NCI-H345 treated with DMSO at 0.1 percent for 48 hours (cell line): ENCODE measurements at regions not wholly inside any gene's neighbourhood (a gene's known extent, or its start where the extent isn't known, plus 50 kb on each side); places are given as distances from the start of the nearest gene placed in this dataset.
"Not testable (repeated sequence)": the region's sequence is repeated elsewhere in the genome, so short reads cannot be mapped to it uniquely, and the experiment has no call there.

ENCODE experiments used
- DNase-seq: peaks from one replicate; lab custom pipeline; 2025; ENCODE audit not compliant: unreplicated experiment; lab: John Stamatoyannopoulos, UW

GRCh38 chr2:8438996-8439395 is 242.9 kb upstream of the ID2 start:
- DNase-seq: no peak

- DNase-seq: no peak
Observed at GRCh38 chr2:8440029-8440778, 241.7 kb upstream of the ID2 start.

DNA sequence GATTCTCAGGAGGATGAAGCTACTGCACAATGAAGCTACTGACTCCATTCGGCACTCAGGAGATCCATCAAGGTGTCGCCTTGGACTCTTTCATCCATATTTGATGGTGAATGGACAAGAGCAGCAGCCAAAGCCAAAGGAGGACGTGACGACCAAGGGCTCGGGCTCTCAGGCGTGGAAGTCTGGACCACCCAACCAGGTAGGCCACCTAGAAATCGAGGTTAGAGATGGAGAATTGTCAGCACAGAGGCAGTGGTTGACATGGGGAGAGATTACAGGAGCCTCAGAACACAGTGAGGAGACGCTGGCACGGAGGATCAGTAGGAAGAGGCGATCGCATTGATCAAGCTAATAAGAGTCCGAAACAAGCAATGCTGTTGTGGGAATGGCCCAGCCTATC is 240.5 kb upstream of the ID2 start:
- no peak for DNase-seq

DNA sequence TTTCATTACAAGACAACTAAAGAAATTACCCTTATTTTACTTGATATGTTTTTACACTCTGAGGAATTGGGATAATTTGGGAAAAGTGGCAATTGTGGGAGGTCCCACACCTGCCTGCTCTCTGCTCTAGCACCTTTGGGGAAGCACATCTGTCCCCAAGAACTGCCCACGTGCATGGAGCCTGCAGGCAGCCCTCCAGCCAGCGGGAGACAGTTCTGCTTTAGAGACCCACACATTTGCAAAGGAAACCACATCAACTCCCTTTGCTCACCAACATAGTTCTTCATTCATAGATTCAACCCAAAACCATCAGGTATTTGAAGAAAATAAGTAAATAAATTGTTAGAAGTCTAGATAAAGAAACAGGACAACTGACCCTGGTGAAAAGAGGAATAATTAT is 239.9 kb upstream of the ID2 start:
- no peak for DNase-seq

- DNase-seq: no peak
Observed at GRCh38 chr2:8442833-8443486, 238.9 kb upstream of the ID2 start.

GRCh38 chr2:8445580-8445979 is 236.3 kb upstream of the ID2 start:
- DNase-seq: no peak

DNA sequence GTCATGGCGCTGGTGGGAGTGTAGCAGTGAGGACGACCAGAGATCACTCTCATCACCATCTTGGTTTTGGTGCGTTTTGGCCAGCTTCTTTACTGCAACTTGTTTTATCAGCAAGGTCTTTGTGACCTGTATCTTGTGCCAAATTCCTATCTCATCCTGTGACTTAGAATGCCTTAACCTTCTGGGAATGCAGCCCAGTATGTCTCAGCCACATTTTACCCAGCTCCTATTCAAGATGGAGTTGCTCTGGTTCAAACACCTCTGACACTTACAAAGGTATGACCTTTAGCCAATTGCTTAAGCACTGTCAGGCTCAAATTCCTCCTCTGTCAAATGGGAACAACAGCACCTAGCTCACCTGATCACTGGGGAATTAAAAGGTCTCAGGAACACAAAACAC is 235.1 kb upstream of the ID2 start:
- not testable (repeated sequence) for DNase-seq

DNA sequence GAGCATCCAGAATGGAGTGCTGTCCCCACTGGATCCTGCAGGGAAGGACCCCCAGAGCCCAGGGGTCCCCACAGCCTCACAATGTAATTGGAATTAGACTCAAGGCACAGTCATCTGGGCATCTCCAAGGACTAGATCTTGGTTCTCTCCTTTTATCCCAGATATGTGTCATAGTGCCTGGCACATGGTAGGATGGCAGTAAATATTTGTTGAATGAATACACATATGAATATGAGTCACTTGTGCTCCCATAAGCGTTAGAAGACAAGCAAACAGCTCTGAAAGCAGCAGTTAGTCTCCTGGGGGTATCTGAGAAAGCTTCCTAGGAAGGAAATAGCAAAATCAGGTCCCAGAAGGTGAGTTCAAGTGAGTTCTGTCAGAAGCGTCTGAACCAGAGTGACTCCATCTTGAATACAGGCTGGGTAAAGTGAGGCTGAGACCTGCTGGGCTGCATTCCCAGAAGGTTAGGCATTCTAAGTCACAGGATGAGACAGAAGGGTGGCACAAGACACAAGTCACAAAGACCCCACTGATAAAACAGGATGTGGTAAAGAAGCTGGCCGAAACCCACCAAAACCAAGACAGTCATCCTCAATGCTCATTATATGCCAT is 234.1 kb upstream of the ID2 start:
- no peak for DNase-seq

- DNase-seq: no peak
Observed at GRCh38 chr2:8448824-8449556, 232.9 kb upstream of the ID2 start.

- DNase-seq: no peak
Observed at GRCh38 chr2:8451273-8451672, 230.6 kb upstream of the ID2 start.

DNA sequence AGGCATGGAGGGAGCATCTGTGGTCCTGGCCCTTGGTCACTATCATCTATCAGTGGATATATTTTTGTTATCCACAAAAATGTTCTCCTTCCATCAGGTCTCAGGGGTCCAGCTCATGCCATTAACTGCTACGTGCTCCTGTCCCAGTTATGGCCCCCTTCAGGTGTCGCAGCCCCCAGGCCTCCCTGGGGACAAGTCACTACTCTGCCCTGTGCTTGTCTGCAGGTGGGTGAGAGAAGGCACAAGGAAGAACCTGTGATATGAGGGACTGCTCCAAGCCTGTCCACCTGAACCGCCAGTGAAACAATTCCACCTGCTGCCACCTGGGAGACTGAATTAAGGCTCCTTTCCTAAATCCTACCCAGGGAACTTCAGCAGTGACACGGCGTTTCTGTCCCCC is 229.6 kb upstream of the ID2 start:
- DNase-seq: no peak

DNA sequence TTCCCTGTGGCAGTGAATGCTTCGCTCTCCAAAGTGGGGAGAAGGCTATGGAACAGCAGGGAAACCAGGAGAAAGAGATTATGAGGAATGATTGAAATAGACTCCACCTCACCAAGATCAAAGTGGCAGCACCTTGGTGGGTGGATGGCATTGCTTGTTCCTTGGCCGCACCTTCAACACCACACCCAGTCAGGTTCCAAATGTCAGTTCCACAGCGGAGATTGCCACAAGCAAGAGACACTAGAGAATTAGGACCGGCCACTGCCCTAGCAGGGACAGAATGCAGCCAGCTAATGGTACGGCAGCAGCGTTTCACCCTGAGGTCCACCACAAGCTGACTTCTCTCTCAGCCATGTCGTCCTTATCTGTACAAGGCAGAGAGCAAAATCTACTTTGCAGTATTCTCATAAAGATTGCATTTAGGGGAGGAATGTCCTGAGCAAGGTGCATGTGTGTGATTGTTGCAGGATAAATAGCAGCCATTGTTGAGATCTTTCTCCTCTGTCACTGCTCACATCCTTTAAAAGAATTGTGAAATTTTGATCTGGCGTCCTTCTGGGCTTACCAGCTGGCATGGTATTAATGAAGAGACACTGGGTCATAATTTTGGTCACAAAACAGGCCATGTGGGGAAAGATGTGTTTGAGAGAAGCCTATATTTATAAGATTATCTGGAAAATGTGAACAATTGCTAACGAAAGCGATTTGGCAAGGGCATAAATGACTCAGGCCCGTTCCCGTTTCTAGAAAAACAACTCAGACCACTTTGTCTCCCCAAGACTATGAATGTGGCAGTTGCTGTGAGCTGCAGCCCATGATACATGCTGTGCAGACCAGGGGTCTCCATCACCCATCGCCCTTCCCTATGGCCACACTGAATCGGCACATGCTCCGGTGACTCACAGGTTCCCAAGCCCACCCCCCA is 228.6 kb upstream of the ID2 start:
- DNase-seq: no peak

GRCh38 chr2:8453904-8454302 is 228.0 kb upstream of the ID2 start:
- DNase-seq: no peak

DNA sequence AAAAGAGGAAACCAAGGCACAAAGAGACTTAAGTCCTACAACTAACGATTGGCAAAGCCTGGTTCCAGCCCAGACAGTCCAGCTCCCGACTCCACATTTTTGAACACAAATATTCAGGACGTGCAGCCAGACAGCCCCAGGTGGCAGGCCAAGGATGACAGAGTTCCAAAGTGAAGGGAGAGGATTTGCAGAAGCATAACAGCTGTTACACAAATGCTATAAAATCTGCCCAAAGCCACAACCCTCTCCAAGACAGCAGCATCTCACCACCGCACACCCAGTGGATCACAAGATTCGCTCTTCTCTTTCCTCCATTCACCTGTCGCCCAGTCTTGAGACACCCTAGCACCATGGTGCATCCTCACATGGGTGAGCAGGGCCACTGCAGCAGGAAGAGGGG is 227.1 kb upstream of the ID2 start:
- no peak for DNase-seq

DNA sequence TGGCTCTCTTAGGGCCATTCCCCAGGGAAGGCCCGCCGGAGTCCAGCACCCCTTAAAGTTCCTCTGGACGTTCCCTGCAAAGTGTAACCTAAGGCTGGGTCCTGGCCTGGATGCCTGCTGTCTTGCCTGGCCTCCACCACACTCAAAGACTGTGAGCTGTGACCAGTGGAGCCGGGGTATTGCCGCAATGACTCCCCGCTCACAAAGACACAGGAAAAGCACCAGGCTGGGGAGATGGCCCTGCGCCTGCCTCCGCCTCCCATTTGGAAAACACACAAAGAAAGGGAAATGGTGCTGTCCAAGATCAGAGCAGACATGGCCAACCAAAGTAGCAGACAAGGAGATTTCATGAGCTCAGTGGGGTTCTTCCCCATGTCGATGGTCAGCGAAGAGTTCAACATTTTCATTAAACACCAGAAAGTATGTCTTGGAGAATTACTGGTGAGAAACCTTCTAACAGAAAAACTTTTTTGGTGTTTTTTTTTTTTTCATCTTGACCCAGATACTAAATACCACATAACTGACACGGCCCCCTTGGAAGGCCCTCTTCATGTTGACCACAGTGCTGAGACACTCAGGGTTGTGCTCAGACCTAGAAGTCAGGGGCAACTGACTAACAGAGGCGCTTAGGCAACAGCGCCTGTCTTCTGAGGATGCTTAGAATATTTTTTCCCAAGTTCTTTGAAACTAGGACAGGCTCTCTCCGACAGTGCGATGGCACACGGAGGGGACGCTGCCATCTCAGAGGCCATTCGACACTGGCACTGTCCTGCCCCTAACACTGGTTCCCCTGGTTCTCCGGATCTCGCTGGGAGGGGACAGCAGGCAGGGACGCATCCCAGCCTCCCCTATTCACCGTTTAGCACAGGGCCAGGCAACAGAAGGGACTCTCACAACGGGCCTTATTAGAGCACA is 226.4 kb upstream of the ID2 start:
- no peak for DNase-seq

DNA sequence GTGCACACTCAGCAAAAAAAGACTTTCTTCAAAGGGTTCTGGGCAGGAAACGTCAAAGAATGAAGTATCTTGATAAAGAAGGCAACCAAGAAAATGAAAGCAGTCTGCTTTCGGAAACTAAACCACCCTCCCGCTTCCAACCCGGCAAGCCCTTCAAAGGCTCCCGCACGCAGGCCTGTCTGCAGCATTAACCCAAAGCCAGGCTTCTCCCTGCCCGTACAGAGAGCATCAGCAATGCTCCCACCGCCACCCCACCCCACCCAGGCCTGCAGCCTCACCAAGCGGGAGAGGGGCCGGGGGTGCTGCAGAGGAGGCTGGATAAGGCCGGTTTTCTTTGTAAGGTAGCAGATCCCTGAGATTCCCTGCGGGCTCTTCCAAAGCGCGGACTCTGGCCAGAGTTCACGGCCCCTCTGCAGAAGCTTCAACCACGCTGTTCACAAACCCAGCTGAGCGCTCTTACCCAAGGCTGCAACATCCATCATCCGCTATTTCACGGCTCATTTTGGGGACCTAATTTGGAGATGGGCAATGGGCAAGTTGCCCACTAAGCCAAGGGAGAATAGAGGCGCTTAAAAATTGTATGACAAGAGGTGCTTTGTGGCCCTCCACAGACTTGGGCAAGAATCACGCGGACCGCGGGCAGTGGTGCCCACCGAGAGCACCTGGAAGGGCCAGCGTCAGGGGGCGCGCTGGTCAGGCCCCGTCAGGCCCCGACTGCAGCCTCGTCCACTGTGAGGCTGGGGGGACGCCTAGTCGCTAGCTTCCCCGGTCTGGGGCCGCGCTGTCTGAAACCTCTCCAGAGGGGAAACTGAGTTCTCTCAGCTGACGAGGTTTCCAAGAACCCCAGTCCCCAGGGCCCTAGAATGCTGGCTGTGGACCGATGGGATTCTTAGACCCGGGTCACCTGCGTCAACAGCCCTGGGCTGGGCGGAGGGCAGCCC is 225.4 kb upstream of the ID2 start:
- no peak for DNase-seq

GRCh38 chr2:8457092-8457481 is 224.8 kb upstream of the ID2 start:
- DNase-seq: peak; percentile 59

- peak; percentile 57 for DNase-seq
Observed at GRCh38 chr2:8457699-8458502, 224.0 kb upstream of the ID2 start.
